ENCODE measurements at regions not wholly inside any gene's neighbourhood (a gene's known extent, or its start where the extent isn't known, plus 50 kb on each side); places are given as distances from the start of the nearest gene placed in this dataset.

DNA sequence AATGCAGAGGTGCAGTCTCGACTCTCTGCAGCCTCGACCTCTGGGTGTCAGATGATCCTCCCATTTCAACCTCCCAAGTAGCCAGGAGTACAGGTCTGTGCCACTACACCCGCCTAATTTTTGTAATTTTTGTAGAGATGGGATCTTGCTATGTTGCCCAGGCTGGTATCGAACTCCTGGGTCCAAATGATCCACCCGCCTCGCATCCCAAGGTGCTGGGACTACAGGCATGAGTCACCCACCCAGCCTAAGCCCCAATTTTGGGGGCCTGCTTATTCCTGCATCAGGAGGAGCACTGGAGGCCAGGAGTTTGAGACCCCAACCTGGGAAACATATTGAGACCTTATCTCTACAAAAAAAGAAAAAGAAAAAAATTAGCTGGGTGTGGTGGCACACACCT lies 80.1 kb upstream of the ADGRE5 start:
- TF ChIP-seq CTCF (optimal IDR thresholded peaks at IDR 0.05 in 1 of 3, IDR thresholded peaks at IDR 0.05 in 1 of 3, conservative IDR thresholded peaks at IDR 0.05 in 1 of 3; ENCODE audit: extremely low read depth in 1 of 3, insufficient read depth in 2 of 3, low read length in 3 of 3) (no peak), EZH2 (IDR thresholded peaks at IDR 0.05; ENCODE audit: low read length) (no peak)

Data from keratinocyte (primary cell).